GM18907 (cell line): ENCODE measurements at regions not wholly inside any gene's neighbourhood (a gene's known extent, or its start where the extent isn't known, plus 50 kb on each side); places are given as distances from the start of the nearest gene placed in this dataset.

Source experiments
- ATAC-seq: cut with Tn5 transposase; IDR thresholded peaks from one replicate; pipeline ENCODE4 v1.9.1; 2021; ENCODE audit warnings: mild to moderate bottlenecking, moderate library complexity; ENCODE audit not compliant: unreplicated experiment

GRCh38 chr2:120849278-120849677 is 113.6 kb downstream of the GLI2 start:
- ATAC-seq: no peak

GRCh38 chr2:120850551-120850950 is 114.9 kb downstream of the GLI2 start:
- ATAC-seq: no peak

GRCh38 chr2:120851116-120851773 is 115.6 kb downstream of the GLI2 start:
- no peak for ATAC-seq

DNA sequence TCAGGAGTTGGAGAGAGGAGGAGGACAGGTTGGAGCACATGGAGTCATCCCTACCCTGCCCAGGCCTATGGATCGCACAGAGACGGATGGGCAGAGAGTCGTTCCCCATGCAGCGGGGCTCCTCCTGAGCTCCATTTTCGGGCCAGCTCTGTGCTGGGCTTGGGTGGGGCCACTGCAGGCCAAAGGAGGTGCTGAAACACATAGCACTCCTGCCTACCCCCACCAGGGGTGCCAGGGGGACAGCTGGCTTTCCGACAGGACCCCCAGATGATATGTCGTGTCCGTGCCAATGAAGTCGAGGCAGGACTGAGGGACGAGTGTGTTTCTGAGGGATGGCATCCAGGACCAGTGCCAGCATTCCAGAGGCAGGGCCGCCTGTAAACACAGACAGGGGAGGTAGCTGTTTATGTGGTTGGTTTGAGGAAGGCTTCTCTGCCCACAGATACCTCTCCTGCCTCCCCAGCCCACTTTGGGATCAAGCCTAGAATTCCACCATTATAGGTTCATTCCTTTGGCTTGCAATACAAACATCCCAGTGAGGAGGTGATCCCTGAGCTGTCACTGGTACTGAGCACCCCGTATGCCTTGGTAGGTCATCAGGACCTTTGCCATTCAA is 116.6 kb downstream of the GLI2 start:
- no peak for ATAC-seq

DNA sequence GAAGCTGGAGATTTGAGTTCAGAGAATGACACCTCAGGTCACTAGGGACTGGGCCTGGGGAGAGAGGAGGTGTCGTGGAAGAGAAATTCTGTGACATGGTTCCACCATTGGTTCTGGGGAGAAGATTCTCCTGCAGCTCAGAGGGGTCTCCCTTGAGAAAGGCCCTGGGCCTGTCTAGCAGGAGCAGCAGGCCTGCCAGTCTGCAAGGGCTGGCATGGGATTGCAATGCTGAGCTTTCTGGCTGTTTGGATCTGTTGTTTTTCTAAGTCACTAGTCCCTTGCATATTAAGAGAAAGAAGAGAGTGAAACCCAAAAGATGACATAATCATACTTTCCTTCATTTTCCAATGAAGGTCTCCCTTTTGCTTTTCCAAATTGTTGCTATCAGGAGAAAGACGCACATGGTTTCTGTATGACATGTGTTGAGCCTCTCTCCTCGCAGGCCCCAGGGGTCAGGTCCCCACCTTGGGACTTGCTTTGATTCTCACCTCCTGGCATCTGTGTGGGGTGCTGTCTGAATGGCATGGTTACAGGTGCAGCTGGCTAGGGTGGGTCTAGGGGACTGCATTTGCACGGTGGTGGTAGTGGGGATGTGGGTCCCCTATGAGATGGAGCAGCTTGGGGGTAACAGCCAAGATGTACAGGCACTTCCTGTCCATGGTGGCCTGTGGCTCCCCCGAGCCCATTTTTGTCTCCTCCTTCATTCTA is 117.8 kb downstream of the GLI2 start:
- ATAC-seq: no peak

- no peak for ATAC-seq
These were observed 118.4 kb downstream of the GLI2 start for GRCh38 chr2:120854014-120854620.

GRCh38 chr2:120854766-120855530 is 119.3 kb downstream of the GLI2 start:
- no peak for ATAC-seq

DNA sequence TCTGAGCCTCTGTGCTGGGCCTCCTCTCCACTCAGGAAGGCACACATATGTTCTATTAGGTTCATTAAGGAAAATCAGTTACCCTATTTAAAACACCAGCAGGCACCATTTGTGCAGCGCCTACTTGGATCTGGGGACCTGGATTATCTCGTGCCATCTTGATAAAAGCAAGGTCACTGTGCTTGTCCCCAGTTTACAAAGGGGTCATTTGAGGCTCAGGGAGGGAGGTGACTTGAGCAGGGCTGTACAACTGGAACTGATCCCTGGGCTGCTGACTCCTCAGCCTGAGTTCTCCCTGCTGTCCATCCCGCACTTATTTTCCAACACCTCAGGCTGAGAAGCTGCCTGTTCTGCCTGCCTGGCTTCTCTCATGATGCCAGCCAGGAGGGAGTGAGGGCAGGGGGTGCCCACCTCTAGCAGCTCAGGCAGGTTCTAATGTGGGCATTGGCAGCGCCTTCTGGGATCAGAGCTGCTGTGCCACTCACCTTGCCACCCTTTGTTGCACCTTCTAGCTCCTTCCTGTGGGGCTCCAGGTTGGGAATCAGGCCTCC is 120.3 kb downstream of the GLI2 start:
- ATAC-seq: no peak

- ATAC-seq: no peak
These were observed 120.8 kb downstream of the GLI2 start for GRCh38 chr2:120856421-120856862.

DNA sequence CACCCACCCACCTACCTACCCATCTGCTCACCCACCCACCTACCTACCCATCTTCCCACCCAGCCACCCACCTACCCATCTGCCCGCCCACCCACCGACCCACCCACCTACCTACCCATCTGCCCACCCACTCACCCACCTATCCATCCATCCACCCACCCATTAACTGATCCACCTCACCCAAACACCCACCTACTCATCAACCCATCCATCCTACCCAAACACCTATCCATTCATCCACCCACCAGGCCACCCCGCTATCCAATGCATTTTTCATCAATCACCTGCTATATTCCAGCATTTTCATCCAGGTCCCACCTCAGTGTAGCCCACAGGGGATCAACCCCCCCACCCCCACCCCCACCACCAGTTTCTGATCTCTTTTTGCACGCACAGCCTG is 121.8 kb downstream of the GLI2 start:
- ATAC-seq: no peak

- no peak for ATAC-seq
These were observed 122.3 kb downstream of the GLI2 start for GRCh38 chr2:120857931-120858330.

DNA sequence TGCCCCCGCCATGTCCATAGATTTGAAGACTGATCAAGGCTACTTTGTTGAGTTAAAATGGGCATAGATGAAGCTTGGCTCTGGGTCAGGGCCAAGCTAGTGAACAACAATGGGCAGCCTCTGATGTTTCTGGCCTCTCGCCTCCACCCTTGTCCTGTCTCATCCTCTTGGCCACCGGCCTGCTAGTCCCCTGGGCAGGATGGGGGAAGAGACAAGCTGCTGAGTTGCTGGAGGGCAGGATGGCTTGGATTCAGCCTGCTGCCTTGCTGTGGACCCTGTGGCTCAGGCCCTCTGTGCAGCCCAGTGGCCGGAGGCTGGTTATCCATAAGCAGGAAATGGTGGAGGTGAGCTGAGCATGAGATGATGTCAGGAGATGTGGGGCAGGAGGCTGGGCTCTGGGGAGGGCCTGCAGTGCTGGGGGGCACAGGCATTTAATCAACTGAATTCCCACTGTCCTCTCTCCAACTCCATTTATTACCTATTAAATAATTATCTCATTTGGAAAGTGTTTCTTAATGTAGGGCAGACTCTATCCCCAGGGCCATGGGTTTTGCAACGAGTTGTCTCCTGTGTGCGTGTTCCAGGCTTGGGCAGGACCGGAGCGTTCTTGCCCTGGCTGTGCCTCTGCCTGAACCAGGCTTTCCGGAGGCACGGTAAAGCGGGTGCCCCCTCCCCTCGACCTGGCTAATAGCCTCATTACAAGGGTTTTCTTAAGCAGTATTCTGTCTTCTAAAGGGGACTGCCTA is 122.9 kb downstream of the GLI2 start:
- ATAC-seq: no peak

GRCh38 chr2:120859128-120859527 is 123.5 kb downstream of the GLI2 start:
- ATAC-seq: no peak

GRCh38 chr2:120859814-120860578 is 124.3 kb downstream of the GLI2 start:
- ATAC-seq: no peak

DNA sequence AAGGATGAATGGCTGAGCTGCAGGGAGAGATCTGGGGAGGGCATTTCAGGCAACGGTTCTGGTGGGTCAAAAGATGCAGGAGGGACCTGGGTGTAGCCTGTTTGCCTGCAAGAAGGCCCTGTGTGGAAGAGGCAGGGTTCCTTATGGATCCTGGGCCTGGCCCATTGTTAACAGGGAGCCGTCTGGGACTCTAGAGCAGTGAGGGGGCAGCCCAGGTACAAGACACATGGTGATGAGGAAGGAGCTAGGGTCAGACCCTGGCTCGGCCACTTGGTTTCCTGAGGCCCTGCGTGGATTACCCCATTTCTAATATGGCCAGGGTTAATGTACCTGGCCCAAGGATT is 124.9 kb downstream of the GLI2 start:
- no peak for ATAC-seq

- ATAC-seq: no peak
These were observed 125.5 kb downstream of the GLI2 start for GRCh38 chr2:120861191-120861575.

GRCh38 chr2:120861576-120862191 is 126.0 kb downstream of the GLI2 start:
- no peak for ATAC-seq

DNA sequence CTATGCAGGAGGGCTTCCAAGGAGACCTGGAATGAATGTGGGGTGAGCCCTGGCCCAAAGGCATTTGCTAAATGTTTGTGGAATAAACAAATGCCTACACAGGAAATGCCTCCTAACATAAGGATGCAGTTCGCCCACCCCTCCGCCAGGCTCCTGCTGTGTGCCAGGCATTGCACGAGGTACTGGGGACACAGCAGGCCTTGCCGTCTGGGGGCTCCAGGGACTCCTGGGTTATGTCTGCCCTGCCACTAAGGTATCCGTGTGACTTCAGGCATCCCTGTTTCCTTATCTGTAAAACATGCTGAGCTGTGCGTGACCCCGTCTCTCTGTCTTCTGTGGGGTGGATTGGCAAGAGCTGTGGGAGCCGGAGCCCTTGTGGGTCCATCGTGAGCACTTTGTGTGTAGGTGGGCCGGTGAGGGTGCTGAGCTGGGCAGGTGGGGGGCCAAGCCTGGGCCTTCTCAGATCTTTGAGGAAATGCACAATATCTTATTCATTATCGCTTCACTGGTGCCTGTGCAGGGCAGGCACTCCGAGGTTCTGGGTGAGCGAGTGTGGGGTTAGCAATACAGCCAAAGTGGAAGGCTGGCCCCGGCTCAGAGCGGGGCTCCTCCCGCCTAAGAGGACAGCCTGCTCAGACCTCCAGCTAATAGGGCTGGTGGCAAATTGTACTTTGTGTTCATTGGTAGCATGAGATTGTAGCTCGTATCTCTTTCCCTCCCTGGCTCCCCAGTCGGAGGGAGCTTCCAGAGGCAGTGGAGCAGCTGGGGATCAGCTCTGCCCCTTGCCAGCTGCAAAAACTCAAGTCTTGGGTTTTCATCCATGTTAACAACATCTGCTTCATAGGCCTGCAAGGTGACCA is 126.8 kb downstream of the GLI2 start:
- ATAC-seq: no peak
